HG03108 (cell line): ENCODE measurements at regions not wholly inside any gene's neighbourhood (a gene's known extent, or its start where the extent isn't known, plus 50 kb on each side); places are given as distances from the start of the nearest gene placed in this dataset.
"Not testable (repeated sequence)": the region's sequence is repeated elsewhere in the genome, so short reads cannot be mapped to it uniquely, and the experiment has no call there.

Experiments used
- ATAC-seq: cut with Tn5 transposase; IDR thresholded peaks from one replicate; pipeline ENCODE4 v1.9.1; 2021; ENCODE audit warnings: moderate library complexity; ENCODE audit not compliant: unreplicated experiment

DNA sequence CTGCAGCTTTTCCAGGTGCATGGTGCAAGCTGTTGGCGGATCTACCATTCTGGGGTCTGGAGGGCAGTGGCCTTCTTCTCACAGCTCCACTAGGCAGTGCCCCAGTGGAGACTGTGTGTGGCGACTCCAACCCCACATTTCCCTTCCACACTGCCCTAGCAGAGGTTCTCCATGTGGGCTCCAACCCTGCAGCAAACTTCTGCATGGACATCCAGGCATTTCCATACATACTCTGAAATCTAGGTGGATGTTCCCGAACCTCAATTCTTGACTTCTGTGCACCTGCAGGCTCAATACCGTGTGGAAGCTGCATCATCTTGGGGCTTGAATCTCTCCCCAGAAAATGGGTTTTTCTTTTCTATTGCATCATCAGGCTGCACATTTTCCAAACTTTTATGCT lies 160.2 kb upstream of the DYRK2 start:
- ATAC-seq = not testable (repeated sequence)

DNA sequence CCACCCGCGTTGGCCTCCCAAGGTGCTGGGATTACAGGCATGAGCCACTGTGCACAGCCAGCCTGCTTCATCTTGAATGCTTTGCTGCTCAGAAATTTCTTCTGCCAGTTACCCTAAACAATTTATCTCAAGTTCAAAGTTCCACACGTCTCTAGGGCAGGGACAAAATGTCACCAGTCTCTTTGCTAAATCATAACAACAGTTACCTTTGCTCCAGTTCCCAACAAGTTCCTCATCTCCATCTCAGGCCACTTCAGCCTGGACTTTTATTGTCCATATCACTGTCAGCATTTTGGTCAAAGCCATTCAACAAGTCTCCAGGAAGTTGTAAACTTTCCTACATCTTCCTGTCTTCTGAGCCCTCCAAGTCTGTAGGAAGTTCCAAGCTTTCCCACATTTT lies 159.5 kb upstream of the DYRK2 start:
- no peak for ATAC-seq

DNA sequence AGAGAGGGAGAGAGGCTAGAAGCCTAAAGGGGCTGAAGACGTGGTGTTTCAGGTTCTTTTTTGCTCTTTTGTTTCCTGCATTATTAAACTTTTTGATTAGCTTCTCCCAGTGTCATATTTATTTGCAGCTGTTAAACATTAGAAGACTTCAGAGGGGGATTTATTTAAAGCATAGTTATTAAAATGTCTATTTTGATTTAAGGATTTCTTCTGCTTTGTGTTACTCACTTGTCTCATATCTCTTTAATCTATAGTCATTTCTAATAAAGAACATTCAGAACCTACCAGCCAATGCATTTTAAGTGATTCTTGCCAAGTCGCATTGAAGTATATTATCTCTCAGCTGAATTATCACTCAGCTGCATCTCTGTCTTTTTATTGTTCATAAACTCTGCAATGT lies 152.0 kb upstream of the DYRK2 start:
- no peak for ATAC-seq

DNA sequence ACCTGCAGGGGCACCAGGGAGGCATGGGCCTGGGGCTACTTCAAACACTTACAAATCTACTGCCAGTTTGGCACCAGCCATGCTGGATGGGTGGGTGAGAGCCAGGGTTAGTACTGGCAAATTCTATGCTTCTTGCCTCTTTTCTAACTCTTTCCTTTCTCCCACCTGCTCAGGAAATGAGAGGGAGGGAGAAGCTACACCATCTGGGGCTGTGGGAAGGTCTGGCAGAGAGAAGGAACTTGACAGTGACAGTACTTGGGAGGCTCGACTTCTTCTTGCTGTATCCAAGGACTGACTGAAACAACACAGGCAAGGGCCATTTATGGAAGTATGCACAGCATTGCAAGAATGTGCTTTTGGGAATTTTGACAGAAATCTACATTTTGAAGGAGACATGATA lies 149.6 kb upstream of the DYRK2 start:
- no peak for ATAC-seq

DNA sequence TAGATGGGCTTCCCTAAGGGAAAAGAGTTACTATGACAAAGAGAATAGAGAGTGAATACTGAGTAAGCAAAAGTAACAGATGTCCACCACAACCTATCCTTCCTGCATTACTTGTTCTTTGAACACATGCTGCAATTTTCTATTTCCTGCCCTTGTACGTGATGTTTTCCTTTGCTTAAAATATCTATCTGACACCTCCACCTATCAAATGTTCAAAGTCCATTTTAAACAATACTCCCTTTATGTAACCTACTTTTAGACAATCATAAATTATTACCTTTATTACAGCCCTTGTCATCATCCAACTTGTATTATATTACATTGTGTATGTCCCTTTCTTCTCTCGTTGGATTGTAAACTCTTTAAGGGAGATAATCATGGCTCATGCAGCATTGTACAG lies 147.2 kb upstream of the DYRK2 start:
- no peak for ATAC-seq

DNA sequence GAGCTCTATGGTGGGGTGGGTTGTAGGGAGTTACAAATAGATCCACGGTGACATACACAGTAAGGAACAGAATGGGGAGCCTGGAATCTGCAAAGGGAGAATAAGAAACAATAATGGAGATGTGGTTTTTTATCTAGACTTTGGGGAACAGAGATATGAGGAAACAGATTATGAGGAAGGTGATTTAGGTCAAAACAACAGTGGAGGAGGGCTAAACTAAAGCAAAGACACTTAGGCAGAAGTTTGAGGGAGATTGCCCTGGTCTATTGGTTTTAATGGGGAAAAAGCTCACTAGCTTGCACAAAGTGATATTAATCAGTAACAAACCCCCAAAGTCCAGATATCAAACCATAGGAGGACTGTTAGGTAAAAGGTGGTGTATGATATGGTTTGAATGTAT lies 144.5 kb upstream of the DYRK2 start:
- ATAC-seq = no peak

DNA sequence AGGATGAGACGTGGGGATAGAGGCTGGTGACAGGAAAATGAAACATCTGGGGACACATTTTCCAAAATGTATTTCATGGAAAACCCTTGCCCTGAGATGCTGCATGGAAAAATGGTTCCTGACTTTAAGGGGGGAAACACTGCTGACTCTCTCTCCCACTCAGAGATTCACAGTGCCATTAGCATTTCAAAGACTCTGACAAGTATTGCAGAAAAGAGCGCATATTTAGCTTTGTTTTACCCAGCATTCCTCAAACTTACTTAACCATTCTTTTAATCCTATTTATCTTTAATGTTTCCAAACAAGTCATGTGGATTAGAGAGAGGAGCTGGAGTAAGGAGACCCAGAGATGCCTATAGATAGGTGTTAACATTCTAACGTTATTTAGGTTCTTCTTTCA lies 141.8 kb upstream of the DYRK2 start:
- ATAC-seq = no peak

DNA sequence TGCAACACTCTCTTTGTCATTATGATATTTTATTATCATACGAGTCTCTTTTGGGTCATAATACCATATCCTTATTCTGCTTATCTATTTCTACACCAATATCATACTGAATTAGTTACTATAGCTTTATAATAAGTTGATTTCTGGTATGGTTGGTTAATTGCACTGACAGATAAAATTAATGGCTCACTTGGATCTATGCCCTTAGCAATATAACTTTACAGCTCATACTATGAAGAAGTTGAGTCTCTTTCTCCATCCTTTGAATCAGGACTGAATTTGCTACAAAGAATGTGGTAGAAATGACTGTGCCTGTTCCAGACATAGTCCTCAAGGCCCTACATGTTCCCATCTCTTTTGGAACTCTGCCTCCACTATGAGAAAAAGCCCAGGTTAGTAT lies 139.7 kb upstream of the DYRK2 start:
- ATAC-seq = no peak

DNA sequence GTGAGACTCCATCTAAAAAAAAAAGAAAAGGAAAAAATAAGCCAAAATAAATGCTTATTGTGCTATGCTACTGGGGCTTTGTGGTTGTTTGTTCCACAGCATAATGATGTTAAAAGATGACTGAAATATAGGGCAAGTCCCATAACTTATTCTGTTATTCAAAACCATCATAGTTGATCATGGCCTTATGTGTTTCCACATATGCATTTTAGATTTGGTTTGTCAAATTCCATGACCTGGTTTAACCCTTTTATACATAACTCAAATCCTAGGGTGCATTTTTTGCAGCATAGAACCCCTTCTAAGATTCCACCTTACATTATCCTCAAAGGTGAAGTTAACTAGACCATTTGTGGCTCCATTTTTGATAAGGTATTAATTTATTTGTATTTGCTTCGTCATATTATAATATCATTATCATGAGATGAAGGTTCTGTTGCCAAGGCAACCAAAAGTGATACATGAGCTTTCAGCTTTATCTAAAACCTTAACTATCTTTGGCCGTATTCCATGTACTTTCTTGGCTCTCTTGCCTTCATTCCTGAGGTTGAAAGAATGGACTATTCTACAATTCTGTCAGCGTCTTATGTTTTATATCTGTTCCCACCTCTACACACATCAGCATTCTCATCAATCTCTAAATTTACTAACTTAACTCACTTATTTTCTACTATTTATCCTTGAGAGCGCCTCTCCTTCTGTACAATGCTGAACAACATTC lies 138.7 kb upstream of the DYRK2 start:
- no peak for ATAC-seq

DNA sequence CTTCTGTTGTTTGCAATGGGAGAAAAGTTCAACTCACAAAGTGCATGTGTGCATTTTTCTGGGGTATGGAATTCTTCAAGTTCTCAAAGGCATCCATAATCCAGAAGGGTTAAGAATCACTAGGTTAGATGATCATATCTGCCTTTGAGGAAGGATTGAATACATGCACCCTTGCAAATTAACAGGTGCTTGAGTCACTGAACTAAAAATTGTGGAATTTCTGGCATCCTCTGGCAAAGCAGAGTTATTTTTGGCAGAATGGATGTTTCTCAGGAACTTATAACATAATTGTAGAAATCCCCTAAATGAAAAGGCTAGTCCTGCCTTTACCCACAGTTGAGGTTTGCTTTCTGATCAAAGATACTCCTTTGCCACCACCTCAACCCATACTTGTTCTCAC lies 136.5 kb upstream of the DYRK2 start:
- no peak for ATAC-seq

DNA sequence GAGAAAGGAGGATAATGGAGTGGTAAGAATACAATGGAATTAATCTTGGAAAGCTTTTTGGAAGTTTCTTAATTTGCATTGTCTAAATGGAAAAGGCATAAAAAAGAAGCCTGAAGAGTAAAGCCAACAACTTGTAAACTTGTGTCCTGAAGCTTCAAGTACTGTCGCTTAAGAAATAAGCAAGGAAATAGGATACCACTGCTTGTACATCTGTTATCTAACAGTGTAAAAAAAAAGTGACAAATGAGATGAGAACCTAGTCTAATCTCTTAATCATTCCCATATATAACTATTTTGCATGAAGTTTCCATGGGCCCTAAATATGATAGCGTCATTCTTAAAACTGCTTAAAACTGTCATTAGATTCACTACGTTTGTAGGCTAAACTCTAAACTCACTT lies 134.0 kb upstream of the DYRK2 start:
- ATAC-seq = no peak

DNA sequence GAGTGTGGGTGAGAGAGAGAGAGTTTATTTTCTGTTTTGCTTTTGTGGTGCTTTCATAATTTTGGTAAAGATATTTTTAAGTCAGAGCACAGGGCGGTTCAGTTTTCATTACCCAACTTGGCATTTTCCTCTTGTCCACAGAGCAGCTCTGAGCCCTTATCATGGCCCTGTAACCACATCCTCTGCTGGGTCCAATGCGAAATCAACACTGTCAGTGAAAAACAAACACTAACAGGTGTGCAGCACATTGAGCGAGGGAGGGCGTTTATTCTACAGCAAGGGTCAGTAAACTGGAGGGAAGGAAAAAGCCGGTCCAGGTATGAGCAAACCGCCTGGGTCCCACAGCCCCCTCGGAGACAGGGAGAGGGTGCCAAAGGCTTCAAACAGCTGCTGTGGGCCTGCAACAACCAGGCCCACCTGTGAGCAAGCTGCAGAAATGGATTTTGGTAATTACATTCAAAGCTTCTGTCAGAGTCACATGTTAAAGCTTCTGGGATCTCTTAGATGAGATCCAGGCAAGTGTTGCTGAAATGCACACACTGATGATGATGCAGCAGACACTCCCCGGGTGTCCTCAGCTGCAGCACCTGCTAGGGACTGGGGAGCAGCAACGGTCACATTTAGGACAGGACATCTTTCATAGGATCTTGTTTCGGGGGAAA lies 132.7 kb upstream of the DYRK2 start:
- peak; percentile 93 for ATAC-seq

DNA sequence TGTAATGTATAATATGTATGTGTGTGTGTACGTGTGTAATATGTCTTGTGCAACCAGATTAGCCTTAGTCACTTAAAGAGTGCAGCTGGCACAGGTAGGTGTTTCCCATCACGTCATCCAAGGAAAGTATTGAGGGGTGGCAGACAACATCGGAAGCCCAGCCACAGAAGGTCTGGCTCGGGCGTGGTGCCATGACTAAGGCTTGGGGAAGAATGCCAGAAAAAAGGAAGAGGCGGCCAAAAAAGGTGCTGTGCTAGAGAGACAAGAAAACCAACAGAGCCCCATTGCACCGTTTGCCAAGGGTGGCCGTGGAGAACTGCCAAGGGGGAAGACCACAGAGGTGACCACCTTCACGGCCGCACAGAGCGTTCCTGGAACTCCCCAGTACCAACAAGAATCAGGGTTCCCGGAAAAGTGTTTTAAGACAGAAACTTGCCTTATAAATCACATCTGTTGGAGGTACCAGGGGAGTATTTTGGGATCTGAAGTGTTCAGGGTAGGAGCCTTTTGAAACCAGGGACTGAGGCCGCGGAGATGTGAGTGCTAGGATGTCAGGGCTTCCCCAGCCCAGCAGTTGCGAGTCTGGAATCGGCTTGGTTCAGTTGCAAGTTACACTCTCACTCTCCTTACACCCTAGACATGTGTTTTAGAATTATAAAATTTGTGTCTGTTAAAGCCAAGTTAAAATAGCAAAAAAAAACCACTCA lies 131.2 kb upstream of the DYRK2 start:
- no peak for ATAC-seq

DNA sequence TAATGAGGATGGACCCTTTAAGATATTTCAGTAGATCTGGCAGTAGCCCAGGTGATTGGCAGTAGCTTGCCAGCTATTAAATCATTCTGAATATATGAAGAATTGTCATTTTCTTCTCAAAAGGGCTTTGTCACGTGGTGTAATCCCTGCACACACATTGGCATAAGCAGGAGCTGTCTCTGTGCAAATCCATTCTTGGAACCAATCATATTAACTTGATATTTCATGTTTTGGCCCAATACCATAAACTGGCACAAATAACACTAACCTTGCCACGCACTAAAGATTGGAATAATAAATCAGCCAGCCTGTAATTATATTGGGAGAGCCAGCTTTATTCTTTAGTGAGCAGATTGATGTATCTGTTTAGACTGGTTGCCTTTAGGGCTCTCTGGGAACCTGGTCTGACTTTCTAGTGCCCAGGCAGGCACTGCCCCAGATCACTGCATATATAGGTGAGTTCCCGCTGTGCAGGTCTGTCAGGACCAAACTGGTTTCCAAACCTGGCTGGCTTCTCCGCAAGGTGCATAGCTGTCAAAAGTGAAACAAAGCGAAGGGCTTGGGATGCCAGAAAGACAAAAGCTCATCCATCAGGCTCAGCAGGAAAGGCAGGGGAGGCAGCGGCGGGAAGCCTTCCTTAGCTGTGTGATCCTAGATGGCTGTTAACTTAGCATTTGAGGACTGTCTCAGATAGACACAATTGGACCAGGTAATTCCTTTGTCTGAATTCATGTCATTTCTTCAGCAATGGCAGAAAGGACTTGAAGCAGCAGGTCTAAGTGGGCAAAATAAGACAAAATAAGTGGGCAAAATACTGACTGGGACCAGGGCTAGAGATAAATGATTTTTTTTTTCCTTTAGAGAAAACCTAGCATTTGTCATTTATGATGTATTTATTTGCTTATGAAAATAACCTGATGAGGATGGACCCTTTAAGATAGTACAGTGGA lies 128.8 kb upstream of the DYRK2 start:
- ATAC-seq = no peak

DNA sequence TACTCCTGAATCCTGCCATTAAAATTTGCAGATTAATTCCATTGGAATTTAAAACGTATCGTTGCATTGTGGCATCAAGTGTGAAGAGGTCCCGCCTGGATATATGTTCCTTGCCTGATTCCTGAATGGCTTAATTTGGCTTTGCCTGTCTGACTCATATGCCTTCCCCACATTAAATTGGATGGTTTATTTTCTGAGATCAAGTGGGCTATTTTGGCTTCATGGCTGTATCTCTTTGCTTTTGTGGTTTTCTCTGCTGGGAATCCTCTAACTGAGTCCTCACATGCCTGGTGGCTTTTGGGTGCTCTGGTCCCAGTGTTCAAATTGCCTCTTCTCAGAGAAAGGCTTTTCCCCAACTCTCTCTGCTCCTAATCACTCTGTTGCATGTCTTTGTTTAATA lies 127.9 kb upstream of the DYRK2 start:
- no peak for ATAC-seq

DNA sequence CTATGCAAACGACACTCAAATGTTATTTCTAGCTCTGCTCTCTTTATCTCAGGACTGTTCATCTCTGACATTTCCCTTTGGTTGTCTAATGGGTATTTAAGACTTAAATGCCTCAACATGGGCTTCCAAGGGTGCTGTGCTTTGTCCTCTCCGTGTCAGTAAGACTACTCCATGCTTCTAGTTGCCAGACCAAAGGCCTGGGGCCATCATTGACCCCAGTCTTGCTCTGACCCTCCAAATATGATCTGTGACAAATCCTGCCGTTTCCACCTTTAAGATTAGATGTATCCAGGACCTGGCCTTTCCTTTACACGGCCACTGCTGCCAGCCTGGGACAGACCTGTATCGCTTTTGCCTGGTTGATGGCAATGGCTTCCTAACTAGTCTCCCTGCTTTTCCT lies 126.3 kb upstream of the DYRK2 start:
- no peak for ATAC-seq

DNA sequence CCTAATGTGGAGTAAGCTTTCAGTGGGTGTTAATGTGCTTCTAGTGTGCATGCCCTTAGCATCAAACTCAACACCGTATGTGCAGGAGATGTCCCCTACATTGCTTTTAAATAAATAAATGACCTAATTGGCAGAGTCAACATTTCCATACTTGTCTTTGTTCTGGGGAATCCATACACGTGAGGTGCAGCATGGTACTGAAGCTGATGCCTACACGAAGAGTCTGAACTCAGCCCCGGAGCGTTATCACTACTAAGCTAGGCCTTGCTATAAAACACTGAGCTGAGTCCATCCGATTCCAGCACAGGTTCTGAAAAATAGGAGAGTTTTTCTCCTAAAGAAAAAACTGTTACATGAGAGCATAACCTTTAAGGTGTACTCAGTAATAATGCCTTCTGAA lies 125.0 kb upstream of the DYRK2 start:
- ATAC-seq = no peak

DNA sequence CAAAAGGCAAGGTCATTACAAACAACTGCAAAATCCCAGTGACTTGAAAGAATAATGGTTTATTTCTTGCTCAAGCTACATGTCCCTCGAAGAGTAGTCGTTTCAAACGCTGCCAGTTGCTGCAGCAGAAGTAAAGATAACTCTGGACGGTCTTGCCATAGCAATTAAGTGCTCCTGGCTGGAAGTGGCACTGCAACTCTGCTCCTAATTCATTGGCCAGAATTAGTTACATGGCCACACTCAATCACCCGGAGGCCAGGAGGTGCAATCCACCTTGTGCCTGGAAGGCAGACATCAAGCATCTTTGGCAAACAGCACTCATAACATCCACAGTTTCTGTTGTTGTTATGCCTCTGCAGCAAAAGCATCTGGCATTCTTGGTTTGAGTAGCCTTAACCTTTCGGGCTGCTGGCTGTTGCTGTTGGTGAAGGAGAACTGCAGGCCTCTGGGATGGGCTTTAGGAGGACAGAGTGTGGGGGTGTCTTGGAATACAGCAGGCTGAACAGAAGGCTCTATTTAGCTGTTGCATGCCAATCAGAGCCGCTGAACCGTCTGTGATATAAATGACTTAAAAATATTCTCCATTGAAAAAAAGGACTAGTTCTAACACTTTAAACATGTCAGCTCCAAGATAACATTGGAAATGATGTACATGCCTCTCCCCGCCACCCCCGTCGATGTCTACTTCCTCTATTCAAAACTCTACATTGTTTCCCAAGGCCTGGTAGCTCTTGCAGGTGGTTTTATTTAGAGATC lies 123.5 kb upstream of the DYRK2 start:
- no peak for ATAC-seq

DNA sequence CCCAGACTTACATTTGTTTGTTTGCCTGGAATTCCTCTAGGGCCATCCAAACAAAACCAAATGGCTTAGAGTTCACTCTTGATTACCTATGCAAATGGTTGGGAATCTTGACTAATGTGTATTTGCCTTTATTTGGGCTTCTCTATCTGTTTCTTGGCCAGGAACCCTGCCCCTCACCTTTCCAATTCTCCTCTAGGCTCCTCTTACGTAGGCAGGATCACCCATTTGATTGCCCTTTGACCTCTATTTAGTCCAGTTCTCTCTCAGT lies 123.0 kb upstream of the DYRK2 start:
- no peak for ATAC-seq

DNA sequence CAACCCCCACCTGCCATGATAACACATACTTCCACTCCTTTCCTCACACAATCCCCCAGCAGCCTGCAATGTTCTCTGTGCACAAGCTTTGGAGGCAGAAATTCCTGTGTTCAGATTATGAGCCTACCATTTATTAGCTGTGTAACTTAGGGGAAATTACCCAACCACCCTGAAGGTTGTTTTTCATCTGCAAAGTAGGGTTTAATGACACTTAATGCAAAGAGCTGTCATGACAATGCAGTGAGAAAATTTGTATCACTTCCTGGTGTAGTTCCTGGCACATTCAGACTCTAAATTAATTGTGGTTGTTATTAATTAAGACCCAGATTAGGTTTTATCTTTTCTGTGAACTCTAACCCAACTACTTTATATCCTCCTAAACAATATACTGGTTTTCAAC lies 122.4 kb upstream of the DYRK2 start:
- ATAC-seq = no peak

DNA sequence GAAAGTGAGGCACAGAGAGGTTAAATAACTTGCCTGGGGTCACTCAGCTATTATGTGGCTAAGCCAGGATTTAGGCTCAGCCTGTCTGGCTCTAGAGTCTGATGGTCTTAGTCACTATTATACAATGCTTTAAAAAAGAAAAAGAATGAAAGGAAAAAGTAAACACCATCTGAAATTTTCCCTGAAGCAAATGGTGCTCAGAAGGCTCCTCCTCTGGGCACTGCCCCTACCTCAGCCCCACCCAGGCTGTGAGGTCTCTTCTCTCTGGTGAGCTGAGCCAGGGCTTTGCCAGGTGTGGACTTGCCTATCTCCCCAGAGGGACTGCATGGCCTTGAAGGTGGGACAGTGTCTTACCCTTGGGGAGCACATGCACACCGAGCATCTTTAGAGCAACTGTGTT lies 117.5 kb upstream of the DYRK2 start:
- ATAC-seq = no peak
